IgD-negative memory B cell (primary cell): ENCODE measurements at regions not wholly inside any gene's neighbourhood (a gene's known extent, or its start where the extent isn't known, plus 50 kb on each side); places are given as distances from the start of the nearest gene placed in this dataset.

ENCODE experiments used
- H3K27ac Mint-ChIP-seq, 3 donors: one replicate each; pipeline ENCODE4 v1.8.0; 2020 to 2022; ENCODE audit warnings: mild to moderate bottlenecking in 3 of 3, mixed read lengths in 3 of 3, moderate library complexity in 1 of 3
- H3K27me3 Mint-ChIP-seq: one replicate; pipeline ENCODE4 v1.8.0; 2021; ENCODE audit warnings: mixed read lengths
- H3K36me3 Mint-ChIP-seq: one replicate; pipeline ENCODE4 v1.8.0; 2020; ENCODE audit warnings: mild to moderate bottlenecking, mixed read lengths
- H3K4me1 Mint-ChIP-seq, 3 donors: one replicate each; pipeline ENCODE4 v1.8.0; 2020 to 2022; ENCODE audit warnings: mixed read lengths in 3 of 3, mild to moderate bottlenecking in 1 of 3
- H3K4me3 Mint-ChIP-seq, 4 donors: one replicate each; pipeline ENCODE4 v1.8.0; 2020 to 2022; ENCODE audit warnings: mild to moderate bottlenecking in 4 of 4, mixed read lengths in 4 of 4, moderate library complexity in 3 of 4
- H3K9me3 Mint-ChIP-seq, 3 donors: one replicate each; pipeline ENCODE4 v1.8.0; 2020 to 2021; ENCODE audit warnings: mixed read lengths in 3 of 3, mild to moderate bottlenecking in 1 of 3

GRCh38 chr10:2949948-2950354, 117.4 kb upstream of the PFKP start:
- H3K27me3 Mint-ChIP-seq: peaks cover 37% of the 10 kb centered on the region
- H3K9me3 Mint-ChIP-seq: peaks cover 0 to 2% (median 0%) of the 10 kb centered on the region in 3 donors
- peak overlapping the region in 2 of 4 donors; percentile 35 to 50 for H3K4me3 Mint-ChIP-seq
- H3K4me1 Mint-ChIP-seq: peaks cover 0 to 12% (median 7%) of the 10 kb centered on the region in 3 donors
- H3K27ac Mint-ChIP-seq: peak overlapping the region in 1 of 3 donors; percentile 88
- H3K36me3 Mint-ChIP-seq: peaks cover 1% of the 10 kb centered on the region

GRCh38 chr10:2949221-2949947, 118.0 kb upstream of the PFKP start:
- H3K4me3 Mint-ChIP-seq: peak overlapping the region in 1 of 4 donors; percentile 50
- peaks cover 0 to 2% (median 0%) of the 10 kb centered on the region in 3 donors for H3K9me3 Mint-ChIP-seq
- peak overlapping the region in 2 of 3 donors; percentile 71 to 88 for H3K27ac Mint-ChIP-seq
- peaks cover 1% of the 10 kb centered on the region for H3K36me3 Mint-ChIP-seq
- peaks cover 0 to 12% (median 7%) of the 10 kb centered on the region in 3 donors for H3K4me1 Mint-ChIP-seq
- H3K27me3 Mint-ChIP-seq: peaks cover 35% of the 10 kb centered on the region

GRCh38 chr10:2948127-2948854, 119.1 kb upstream of the PFKP start:
- H3K36me3 Mint-ChIP-seq: peaks cover 1% of the 10 kb centered on the region
- no peak overlapping the region for H3K27ac Mint-ChIP-seq
- H3K4me3 Mint-ChIP-seq: no peak overlapping the region
- H3K9me3 Mint-ChIP-seq: peaks cover 0 to 2% (median 0%) of the 10 kb centered on the region in 3 donors
- peaks cover 0 to 12% (median 7%) of the 10 kb centered on the region in 3 donors for H3K4me1 Mint-ChIP-seq
- H3K27me3 Mint-ChIP-seq: peaks cover 44% of the 10 kb centered on the region

GRCh38 chr10:2944788-2945187, 122.6 kb upstream of the PFKP start:
- Mint-ChIP-seq H3K27me3 (peaks cover 34% of the 10 kb centered on the region), H3K4me1 (peaks cover 0 to 4% (median 4%) of the 10 kb centered on the region in 3 donors), H3K4me3 (no peak overlapping the region), H3K27ac (no peak overlapping the region), H3K36me3 (peaks cover 1% of the 10 kb centered on the region), H3K9me3 (peaks cover 0 to 2% (median 0%) of the 10 kb centered on the region in 3 donors)

GRCh38 chr10:2943932-2944614, 123.3 kb upstream of the PFKP start:
- Mint-ChIP-seq H3K27me3 (peaks cover 30% of the 10 kb centered on the region), H3K9me3 (peaks cover 0 to 2% (median 0%) of the 10 kb centered on the region in 3 donors), H3K4me1 (no peaks in the 10 kb centered on the region), H3K36me3 (peaks cover 1% of the 10 kb centered on the region), H3K27ac (peak overlapping the region in 1 of 3 donors; percentile 64), H3K4me3 (no peak overlapping the region)

DNA sequence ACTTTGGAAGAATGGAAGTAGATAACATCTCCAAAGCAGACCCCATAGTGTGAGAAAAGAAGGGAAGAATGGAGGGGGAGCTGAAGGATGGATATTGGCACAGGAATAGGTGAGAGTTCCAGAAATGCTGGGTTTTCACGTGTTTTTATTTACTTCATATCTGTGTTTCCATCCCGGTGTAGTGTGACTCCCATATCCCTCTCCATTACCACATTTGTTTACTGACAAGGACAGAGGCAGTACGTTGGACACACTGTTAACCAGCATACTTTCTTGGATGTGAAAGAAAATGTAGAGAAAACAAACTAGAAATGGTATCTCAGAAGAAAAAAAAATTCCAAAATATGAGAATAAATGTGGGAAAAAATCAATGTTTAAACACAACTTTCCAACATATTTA, 124.4 kb upstream of the PFKP start:
- no peak overlapping the region for H3K4me3 Mint-ChIP-seq
- peaks cover 24% of the 10 kb centered on the region for H3K27me3 Mint-ChIP-seq
- no peak overlapping the region for H3K27ac Mint-ChIP-seq
- H3K36me3 Mint-ChIP-seq: peaks cover 1% of the 10 kb centered on the region
- H3K9me3 Mint-ChIP-seq: peaks cover 0 to 2% (median 0%) of the 10 kb centered on the region in 3 donors
- H3K4me1 Mint-ChIP-seq: peaks cover 0 to 1% (median 0%) of the 10 kb centered on the region in 3 donors

- peak overlapping the region in 1 of 3 donors; percentile 25 for H3K27ac Mint-ChIP-seq
- peaks cover 26% of the 10 kb centered on the region for H3K27me3 Mint-ChIP-seq
- H3K4me3 Mint-ChIP-seq: no peak overlapping the region
- H3K9me3 Mint-ChIP-seq: peaks cover 0 to 2% (median 0%) of the 10 kb centered on the region in 3 donors
- peaks cover 0 to 1% (median 1%) of the 10 kb centered on the region in 3 donors for H3K4me1 Mint-ChIP-seq
- no peaks in the 10 kb centered on the region for H3K36me3 Mint-ChIP-seq
Observed at GRCh38 chr10:2938869-2939268, 128.5 kb upstream of the PFKP start.

- Mint-ChIP-seq H3K27me3 (peaks cover 23% of the 10 kb centered on the region), H3K36me3 (peaks cover 3% of the 10 kb centered on the region), H3K4me3 (no peak overlapping the region), H3K27ac (no peak overlapping the region), H3K9me3 (no peaks in the 10 kb centered on the region), H3K4me1 (peaks cover 0 to 2% (median 1%) of the 10 kb centered on the region in 3 donors)
Observed at GRCh38 chr10:2936816-2937215, 130.5 kb upstream of the PFKP start.

- Mint-ChIP-seq H3K4me1 (peaks cover 0 to 2% (median 1%) of the 10 kb centered on the region in 3 donors), H3K27ac (no peak overlapping the region), H3K9me3 (no peaks in the 10 kb centered on the region), H3K4me3 (no peak overlapping the region), H3K36me3 (peaks cover 3% of the 10 kb centered on the region), H3K27me3 (peaks cover 18% of the 10 kb centered on the region)
Observed at GRCh38 chr10:2935647-2936386, 131.5 kb upstream of the PFKP start.

- H3K27me3 Mint-ChIP-seq: peaks cover 20% of the 10 kb centered on the region
- no peak overlapping the region for H3K27ac Mint-ChIP-seq
- peaks cover 3% of the 10 kb centered on the region for H3K36me3 Mint-ChIP-seq
- H3K4me3 Mint-ChIP-seq: no peak overlapping the region
- peaks cover 0 to 2% (median under 1%) of the 10 kb centered on the region in 3 donors for H3K4me1 Mint-ChIP-seq
- no peaks in the 10 kb centered on the region for H3K9me3 Mint-ChIP-seq
Observed at GRCh38 chr10:2933924-2934323, 133.4 kb upstream of the PFKP start.

DNA sequence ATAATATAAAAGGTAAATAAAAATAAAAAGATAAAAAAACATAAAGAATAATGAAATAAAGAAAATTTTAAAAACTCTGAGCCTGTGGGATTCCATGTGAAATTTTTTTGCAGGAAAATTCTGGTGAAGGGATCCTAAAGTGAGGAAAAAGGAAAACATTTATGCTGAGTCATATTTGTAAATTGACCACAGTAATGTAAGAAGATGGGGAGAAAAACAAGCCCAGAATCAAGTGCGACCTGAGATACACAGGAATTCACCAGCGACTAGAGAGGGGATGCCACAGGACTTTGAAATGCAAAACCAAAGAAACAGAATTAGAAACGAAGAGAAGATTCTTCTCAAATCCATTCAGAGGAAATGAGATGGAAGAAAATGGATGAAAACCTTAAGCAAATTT, 133.8 kb upstream of the PFKP start:
- H3K36me3 Mint-ChIP-seq: peaks cover 3% of the 10 kb centered on the region
- peaks cover 0 to 2% (median under 1%) of the 10 kb centered on the region in 3 donors for H3K4me1 Mint-ChIP-seq
- H3K4me3 Mint-ChIP-seq: no peak overlapping the region
- peaks cover 21% of the 10 kb centered on the region for H3K27me3 Mint-ChIP-seq
- no peak overlapping the region for H3K27ac Mint-ChIP-seq
- H3K9me3 Mint-ChIP-seq: no peaks in the 10 kb centered on the region

- H3K27me3 Mint-ChIP-seq: peaks cover 21% of the 10 kb centered on the region
- peaks cover 0 to 5% (median 2%) of the 10 kb centered on the region in 3 donors for H3K4me1 Mint-ChIP-seq
- H3K36me3 Mint-ChIP-seq: peaks cover 3% of the 10 kb centered on the region
- no peaks in the 10 kb centered on the region for H3K9me3 Mint-ChIP-seq
- H3K4me3 Mint-ChIP-seq: no peak overlapping the region
- no peak overlapping the region for H3K27ac Mint-ChIP-seq
Observed at GRCh38 chr10:2933071-2933470, 134.3 kb upstream of the PFKP start.

- peaks cover 0 to 6% (median 1%) of the 10 kb centered on the region in 3 donors for H3K4me1 Mint-ChIP-seq
- H3K27ac Mint-ChIP-seq: no peak overlapping the region
- H3K4me3 Mint-ChIP-seq: no peak overlapping the region
- H3K9me3 Mint-ChIP-seq: no peaks in the 10 kb centered on the region
- peaks cover 3% of the 10 kb centered on the region for H3K36me3 Mint-ChIP-seq
- H3K27me3 Mint-ChIP-seq: peaks cover 23% of the 10 kb centered on the region
Observed at GRCh38 chr10:2929480-2930258, 137.7 kb upstream of the PFKP start.
